ENCODE measurements at regions not wholly inside any gene's neighbourhood (a gene's known extent, or its start where the extent isn't known, plus 50 kb on each side); places are given as distances from the start of the nearest gene placed in this dataset.

DNA sequence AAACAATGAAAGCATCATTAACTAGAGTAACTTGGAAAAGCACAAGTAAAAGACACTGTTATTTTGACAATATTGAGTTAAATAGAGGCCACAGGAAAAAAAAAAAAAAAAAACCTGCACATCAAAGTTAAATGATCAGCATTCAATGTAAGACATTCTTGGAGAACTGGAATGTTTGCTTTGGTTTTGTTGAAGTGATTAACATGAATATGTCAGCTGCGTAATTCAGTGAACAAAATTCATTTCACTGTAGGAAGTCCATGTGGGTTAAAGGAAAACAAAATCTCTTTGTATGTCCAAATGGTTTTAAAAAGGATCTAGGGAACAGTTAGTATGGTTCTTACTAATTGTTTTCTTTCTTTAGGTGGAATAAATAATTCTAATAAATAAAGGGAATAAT is 252.8 kb upstream of the CNTN6 start:
- DNase-seq: no peak

GRCh38 chr3:851098-851790 is 241.6 kb upstream of the CNTN6 start:
- peak; percentile 2 for DNase-seq

DNA sequence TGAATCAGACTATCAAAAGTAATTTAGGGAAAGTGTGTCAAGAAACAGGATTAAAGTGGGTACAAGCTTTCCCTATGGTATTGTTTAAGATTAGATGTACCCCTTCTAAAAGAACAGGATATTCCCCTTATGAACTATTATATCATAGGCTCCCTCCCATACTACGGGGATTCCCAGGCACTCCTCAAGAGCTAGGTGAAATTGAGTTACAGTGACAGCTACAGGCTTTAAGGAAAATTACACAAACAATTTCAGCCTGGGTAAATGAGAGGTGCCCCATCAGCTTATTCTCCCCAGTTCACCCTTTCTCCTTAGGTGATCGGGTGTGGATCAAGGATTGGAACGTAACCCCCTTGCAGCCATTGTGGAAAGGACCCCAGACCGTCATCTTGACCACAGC is 240.8 kb upstream of the CNTN6 start:
- no peak for DNase-seq

DNA sequence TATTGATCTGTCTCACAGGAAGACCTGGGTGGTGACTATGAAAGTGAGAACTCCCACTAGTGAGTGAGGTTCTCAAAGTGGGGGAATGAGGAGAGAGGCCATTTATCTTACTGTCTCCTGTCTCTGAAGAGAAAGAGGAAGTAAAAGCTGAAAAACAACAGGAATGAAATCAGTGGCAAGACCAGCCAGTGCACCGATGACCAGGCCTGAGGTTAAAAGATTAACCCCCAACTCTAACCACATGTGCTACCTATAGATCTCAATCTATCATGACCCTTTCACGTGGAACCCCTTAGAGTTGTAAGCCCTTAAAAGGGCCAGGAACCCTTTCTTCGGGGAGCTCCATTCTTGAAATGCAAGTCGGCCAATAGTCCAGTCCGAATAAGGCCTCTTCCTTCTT is 239.3 kb upstream of the CNTN6 start:
- DNase-seq: no peak

GRCh38 chr3:859135-859534 is 233.7 kb upstream of the CNTN6 start:
- no peak for DNase-seq

GRCh38 chr3:861721-862120 is 231.1 kb upstream of the CNTN6 start:
- DNase-seq: no peak

GRCh38 chr3:869269-869668 is 223.6 kb upstream of the CNTN6 start:
- no peak for DNase-seq

GRCh38 chr3:869734-870133 is 223.1 kb upstream of the CNTN6 start:
- no peak for DNase-seq

DNA sequence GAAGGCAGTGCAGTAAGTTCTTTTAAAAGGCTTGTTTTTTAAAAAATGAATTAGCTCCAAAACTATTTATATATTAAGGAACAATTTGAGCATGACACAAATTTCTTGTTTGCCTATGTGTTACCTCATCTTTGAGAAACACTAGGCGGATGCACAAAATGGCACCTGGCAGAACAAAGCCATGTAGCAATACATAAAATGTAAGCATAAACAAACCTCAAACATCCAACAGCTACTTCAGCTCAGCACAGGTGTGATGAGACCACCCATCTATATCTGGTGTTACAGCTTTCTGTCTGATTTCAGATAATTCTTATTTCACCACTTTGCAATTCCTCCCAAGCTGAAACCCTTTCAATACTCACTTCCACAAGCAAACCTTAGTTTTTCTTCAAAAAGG is 221.2 kb upstream of the CNTN6 start:
- no peak for DNase-seq

GRCh38 chr3:877001-877400 is 215.8 kb upstream of the CNTN6 start:
- DNase-seq: peak; percentile 23

GRCh38 chr3:878746-879145 is 214.1 kb upstream of the CNTN6 start:
- no peak for DNase-seq

- no peak for DNase-seq
Measured at GRCh38 chr3:880371-880770, 212.5 kb upstream of the CNTN6 start.

GRCh38 chr3:882533-882932 is 210.3 kb upstream of the CNTN6 start:
- DNase-seq: no peak

DNA sequence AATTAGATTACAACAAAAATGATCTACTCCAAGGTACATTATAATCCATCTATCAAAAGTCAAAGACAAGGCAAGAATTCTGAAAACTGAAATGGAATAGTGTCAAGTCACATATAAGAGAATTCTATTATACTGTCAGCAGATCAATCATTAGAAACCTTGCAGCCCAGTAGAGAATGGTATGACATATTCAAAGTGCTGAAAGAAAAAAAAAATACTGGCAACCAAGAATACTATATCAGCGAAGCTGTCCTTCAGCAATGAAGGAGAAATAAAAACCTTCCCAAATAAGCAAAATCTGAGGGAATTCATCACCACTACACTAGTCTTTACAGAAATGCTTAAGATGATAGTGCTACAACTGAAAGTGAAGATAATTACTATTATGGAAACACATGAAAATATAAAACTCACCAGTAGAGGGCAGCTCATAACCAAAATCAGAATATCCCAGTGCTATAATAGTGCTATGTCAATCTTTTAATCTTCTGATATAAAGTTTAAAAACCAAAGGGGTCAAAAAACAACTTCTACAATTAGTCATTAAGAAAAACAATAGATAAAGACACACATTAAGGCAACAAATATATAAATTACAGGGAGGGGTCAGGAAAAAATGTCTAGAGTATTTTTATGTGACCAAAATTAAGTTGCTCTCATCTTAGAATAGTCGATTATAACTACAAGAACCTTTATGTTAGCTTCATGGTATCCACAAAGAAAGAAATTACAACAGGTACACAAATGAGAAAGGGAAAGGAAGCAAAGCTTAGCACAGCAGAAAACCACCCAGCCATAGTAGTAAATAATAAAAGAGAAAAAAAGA is 190.7 kb upstream of the CNTN6 start:
- peak; percentile 17 for DNase-seq

GRCh38 chr3:905217-905616 is 187.6 kb upstream of the CNTN6 start:
- no peak for DNase-seq

GRCh38 chr3:906739-907138 is 186.1 kb upstream of the CNTN6 start:
- DNase-seq: no peak

DNA sequence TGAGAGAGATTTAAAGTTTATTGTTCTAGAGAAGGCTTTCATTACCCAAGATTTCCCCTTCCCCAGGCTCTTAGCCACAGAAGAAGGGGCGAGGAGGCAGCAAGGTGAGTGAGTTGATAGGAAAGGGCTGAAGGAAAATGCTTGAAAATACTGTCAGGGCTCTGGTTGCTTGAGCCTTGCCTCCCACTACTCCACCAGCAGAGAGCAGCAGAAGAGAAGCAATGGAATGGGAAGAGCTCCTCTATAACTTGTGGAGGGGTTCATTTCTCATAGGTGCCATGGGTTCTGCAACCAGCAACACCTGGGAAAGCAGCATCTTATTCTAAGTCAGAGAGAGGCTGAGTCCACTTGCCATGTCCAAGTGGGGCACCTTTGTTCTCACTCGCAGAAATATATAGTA is 184.0 kb upstream of the CNTN6 start:
- DNase-seq: no peak

- DNase-seq: peak; percentile 1
Measured at GRCh38 chr3:912717-913116, 180.1 kb upstream of the CNTN6 start.

- DNase-seq: no peak
Measured at GRCh38 chr3:923161-923910, 169.5 kb upstream of the CNTN6 start.

- no peak for DNase-seq
Measured at GRCh38 chr3:930866-931265, 162.0 kb upstream of the CNTN6 start.

- DNase-seq: no peak
Measured at GRCh38 chr3:933326-933725, 159.5 kb upstream of the CNTN6 start.

DNA sequence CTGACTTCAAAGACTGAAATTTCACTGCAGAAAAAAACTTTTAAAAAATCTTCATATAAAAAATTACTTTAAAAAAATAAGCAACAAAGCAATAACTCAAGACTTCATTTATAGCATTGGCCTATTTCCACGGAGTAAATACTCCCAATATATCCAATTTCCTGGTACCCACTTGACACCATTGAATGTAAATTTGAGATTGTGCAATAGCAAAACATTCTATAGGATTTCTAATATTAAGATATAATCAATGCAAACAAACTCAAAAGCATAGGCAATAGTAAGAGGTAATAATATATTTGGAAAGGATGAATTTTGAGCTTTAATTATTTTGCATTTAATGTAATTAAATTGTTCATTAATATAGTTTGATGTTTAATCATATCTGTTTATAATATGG is 148.0 kb upstream of the CNTN6 start:
- no peak for DNase-seq

GRCh38 chr3:945738-946137 is 147.1 kb upstream of the CNTN6 start:
- DNase-seq: no peak

DNA sequence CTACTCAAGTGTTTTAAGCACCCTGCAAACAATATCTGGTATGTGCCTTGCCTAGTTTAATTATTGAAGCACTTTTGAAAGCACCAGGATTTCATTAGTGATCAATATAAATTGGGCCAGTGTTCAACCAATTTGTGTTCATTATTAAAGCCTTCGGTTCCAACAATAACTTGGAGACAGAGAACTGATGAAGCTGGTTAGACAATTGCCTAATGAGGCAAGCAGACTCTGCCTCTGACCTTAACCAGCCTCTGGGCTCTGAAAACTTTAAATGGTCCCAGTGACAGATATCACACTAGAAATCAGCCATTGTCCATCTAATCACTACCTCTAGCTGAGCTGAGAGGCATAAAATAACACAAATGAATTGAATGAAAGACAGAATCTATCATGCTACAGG is 139.9 kb upstream of the CNTN6 start:
- no peak for DNase-seq

Measured in activated CD4-positive, alpha-beta T cell treated with anti-CD3 and anti-CD28 coated beads, Interleukin-10, Interleukin-2, amounts not matched to agents 100 ng/mL and 50 ng/mL, durations not matched to agents 16 hours and 8 hours (primary cell).